GM19043 (cell line): ENCODE measurements at regions not wholly inside any gene's neighbourhood (a gene's known extent, or its start where the extent isn't known, plus 50 kb on each side); places are given as distances from the start of the nearest gene placed in this dataset.
"Not testable (repeated sequence)": the region's sequence is repeated elsewhere in the genome, so short reads cannot be mapped to it uniquely, and the experiment has no call there.

ENCODE experiments used
- ATAC-seq: cut with Tn5 transposase; IDR thresholded peaks from one replicate; pipeline ENCODE4 v1.9.1; 2021; ENCODE audit warnings: low read depth; ENCODE audit not compliant: unreplicated experiment

DNA sequence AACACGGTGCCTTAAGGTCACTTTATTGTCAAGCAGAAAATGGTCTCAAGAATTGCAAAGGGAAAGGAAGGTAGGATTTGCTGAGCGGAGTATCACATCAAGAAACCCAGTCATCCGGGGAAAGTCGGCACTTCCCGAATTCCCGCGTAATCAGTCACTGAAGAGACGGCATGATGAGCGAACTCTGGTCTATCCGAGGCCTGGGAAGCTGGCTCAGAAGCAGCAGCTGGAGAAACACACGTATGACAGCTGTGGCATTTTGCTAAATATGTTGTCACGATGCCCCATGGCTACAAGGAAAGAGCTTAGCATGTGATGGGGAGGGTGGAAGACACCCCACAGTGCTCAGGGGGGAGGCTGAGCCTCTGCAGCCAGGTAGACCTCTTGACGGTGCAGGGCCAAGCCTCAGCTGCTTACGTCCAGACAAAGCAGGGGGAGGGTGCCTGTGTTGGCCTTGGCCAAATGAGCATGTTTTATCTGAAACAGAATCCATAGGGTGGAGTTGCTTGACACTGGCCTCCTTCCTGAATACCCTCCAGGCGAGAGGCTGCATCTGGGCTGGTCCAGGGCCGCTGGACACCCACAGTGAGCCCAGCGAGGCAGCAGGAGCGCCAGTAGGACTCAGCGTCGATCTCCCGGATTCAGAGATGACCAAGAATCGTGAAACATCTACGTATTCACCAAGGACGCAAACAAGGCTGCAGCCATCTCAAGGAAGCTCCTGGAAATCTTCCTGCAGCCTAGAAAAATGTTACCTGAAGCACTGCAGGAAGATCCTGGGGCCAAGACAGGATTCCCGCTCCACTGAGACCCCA, 118.8 kb upstream of the AFDN start:
- no peak for ATAC-seq

DNA sequence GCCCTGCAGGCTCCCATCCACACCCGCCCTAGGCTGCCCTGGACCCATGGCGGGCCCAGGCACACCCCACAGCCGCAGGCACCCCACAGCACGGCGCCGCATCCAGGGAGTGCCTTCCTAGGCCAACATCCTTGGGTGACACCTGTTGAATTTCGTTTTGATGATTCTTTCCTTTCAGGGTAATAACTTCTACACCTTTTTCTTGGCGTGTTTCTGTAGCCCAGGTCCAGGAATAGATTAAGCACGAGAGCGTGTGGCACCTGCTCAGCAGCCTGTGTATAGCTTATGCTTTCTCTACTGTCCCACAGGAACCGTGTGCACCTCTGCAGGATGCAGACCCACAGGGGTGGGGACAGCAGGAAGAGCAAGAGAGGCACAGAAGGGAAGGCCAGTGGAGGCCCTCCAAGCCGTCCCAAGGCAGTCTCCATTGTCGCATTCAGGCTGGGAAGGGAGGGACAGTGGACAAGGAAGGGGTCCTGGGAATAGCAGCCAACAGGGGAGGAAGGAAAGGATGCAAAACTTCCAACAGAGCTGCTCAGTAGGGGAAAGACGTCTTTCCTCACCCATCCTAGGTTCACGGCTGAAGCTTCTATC, 118.1 kb upstream of the AFDN start:
- ATAC-seq, result no peak

DNA sequence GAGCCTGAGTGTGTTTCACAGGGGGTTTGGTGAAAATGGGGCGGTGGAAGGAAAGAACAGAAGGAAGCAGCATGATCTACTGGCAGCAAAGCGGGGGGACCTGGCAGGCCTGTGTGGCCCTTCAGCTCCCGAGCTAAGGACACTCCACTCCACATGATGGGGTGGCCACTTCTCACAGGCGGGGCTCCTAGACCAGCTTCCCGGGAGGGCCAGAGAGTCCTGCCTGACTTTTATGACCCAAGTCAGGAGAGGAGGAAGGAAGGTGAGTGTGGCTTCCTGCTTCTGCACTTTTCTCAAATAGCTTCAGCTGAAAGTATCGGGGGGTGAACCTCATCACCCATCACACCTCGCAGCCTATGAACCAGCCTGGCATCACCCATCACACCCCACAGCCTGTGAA, 117.5 kb upstream of the AFDN start:
- ATAC-seq, result no peak

DNA sequence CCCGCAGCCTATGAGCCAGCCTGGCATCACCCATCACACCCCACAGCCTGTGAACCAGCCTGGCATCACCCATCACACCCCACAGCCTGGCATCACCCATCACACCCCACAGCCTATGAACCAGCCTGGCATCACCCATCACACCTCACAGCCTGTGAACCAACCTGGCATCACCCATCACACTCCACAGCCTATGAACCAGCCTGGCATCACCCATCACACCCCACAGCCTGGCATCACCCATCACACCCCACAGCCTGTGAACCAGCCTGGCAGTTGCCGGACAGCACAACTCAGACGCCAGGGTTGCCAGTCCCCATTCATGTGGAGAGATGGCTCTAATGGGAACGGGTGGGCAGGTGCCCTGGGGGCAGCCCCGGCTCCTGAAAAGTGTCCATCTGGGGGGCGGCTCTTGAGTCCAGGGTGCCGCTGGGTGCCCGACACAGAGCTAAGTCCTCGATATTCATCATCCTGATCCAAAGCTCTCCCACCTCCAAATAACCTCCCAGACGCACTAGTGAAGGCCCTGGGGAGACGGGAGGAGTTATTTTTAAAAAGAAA, 116.9 kb upstream of the AFDN start:
- not testable (repeated sequence) for ATAC-seq

DNA sequence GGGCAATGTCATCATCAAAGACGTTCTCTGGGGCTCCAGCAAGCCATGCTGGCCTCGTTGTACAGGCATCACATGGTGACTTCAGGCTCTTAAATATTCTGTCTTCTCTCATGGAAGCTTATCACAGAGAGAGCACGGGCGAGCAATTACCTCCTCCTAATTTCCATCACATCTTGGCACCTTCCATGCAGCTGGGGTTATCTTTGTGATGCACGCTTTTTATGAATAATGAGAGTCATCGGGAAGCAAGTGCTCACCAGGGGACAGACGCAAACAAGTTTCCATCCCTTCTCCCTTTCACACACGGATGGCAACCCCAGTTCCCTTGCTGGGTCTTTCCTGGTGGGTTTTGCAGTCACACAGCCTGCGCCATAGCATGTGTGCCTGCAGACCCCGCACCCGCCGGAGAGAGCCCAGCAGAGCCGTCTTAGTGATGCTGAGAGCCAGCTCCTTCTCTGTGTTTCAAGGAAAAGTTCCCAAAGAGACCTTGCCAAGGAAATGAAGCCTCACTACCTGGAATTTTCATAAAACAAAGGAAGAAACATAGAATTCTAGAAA, 116.3 kb upstream of the AFDN start:
- no peak for ATAC-seq

DNA sequence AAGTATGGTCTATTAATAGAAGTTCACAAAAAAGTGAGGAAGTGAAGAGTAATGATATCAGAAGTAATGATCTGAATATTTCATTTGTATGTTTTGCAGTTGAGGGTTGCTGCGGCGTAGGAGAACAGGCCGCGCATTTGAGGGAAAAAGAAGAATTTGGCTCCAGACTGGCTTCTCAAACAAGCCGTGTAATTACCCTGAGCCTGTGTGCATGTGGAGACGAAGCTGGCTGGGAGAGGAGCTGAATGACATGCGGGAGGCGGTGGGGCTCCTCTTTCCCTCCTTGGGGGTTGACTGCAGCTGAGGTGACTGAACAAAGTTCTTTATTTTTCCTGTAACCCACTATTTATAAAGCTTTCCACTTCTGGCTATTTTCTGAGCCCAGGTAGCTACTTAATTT, 115.5 kb upstream of the AFDN start:
- ATAC-seq, result no peak

DNA sequence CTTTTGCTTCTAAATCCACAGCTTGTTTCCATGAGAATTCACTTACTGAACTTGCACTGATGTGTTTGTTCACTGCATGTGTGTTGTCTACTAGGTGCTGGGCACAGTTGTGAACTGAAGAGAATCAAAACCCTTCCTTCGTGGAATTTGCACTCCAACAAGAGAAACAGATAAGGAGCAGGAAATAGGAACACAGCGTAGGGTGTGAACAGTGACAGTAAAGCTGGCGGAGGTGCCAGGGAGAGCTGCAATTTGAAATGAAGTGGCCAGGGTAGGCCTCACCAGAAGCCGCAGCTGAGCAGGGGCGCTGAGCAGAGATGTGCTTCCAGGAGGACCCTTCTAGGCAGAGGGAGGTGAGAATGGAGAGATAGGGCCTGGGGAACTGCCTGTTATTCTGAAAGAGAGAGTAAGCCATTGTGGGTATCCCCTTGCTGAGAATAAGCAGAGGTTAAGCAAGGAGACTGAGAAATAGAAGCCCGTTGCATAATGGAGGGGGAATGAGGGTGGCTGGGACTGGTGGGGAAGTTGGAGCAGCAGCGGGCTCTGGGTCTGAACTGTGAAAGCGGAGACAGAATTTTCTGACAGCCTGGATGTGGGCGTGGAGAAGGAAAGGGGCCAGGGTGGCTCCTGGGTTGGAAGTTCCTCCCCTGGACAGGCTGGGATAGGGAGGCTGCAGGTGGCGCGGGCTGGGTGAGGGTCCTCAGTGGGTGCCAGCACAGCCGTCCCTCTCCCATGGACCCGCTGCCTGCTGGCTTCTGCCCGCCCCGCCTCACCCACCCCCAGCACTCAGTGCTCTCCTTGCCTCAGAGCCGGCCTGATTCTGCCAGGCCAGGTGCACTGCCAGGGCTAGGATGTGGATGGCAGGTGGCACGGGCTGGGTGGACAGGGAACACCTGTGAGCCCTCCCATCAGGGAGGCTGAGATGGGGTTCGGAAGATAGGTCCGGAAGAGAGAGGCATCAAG, 114.7 kb upstream of the AFDN start:
- no peak for ATAC-seq

DNA sequence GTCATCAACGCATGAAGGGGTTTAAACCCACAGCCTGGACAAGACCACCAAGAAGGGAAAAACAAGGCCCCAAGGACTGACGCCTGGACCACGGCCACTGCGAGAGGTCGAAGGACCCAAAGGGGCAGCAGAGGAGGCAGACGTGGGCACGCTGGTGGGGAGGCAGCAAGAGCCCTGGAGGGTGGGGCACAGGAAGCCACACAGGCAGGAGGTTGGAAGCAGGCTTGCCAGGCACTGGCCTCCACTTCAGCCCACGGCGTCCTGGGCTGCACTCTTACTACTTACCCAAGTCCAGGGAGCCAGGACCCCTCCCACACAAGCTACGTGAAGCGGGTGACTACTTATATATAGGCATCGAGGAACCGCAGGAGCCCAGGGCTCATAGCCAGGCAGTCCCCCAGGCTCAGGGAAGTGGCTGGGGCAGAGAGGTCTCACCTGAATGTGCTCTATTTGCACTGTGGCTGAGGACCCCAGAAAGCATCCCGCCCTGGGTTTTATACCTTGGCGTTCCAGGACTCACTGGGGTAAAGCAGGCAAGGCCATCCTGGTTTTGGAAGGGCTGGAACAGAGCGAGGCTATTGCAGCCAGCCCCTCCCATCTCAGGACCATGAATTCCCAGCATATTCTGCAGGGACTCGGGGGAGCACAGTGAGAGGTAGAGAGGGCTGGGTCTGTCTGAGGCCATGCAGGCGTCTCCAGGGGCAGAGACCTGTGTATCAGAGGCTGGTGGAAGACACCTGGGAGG, 113.8 kb upstream of the AFDN start:
- no peak for ATAC-seq

DNA sequence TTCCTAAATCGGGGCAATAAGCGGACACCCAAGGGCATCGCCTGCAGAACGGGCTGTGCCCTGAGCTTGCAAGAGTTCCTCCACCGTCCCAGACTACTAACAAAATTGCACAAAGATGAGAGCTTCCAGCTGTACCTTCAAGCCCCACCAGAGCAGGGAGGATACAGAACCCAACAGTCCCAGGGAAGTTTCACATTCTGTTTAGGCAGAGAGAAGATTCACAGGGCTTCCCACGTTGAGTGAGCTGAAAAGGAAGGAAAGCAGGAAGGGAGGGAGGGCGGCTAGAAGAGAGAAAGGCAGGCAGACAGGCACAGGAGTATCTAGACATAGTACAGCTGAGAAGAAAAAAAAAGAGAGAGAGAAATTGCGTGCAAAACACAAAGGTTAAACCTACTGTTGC, 112.6 kb upstream of the AFDN start:
- ATAC-seq, result no peak

DNA sequence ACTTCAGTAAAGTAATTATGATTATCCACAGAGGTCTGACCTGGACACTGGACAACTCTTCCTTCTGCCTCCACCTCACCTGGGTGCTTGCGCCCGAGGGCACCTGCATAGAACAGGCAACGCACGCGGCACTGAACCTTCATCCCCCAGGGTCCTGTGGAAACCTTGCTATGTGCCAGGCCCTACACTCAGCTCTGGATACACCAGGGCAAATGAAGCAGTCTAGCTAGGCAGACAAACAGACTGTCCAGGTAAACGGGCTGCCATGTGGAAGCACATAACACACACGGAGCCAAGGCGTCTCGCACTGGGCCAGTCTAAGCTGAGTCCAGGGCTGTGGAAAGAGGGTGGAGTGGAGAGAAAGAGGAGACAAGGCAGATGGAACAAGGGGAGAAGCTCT, 109.3 kb upstream of the AFDN start:
- no peak for ATAC-seq

DNA sequence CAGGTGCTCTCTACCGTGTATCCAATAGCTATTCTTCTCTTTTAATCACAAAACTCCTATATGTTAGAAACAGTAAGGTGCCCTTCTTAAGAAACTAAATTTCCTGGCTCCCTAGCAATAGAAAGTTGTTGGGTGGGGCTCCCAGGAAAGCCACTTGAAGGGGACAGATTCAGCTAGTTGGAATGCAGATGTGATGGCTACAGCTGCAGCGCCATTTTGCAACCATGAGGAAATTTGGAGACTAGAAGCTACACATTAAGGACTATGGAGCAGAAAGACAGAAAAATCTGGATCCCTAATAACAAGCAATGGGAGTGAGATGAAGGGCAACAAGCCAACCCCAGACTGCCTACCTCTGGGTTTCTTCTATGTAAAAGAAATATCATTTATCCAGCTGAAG, 108.8 kb upstream of the AFDN start:
- no peak for ATAC-seq

DNA sequence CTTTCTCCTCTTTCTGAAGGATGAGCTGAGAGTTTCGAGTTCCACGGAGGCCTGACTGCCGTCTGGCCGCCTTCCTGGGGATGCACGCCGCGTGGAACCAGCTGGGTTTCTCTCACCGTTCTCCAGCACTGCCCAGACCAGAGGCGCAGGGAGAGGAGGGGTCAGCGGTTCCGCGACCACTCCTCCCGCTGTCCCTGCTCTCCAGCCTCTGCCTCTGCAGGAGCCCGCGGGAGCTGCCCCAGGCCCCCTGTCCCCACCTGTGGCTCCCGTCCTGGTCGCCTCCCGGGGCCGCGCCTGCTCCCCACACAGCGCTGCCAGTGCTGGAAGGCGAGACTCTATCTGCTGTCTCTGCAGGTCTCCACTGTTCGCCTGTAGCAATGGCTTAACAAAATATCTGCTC, 106.8 kb upstream of the AFDN start:
- no peak for ATAC-seq

DNA sequence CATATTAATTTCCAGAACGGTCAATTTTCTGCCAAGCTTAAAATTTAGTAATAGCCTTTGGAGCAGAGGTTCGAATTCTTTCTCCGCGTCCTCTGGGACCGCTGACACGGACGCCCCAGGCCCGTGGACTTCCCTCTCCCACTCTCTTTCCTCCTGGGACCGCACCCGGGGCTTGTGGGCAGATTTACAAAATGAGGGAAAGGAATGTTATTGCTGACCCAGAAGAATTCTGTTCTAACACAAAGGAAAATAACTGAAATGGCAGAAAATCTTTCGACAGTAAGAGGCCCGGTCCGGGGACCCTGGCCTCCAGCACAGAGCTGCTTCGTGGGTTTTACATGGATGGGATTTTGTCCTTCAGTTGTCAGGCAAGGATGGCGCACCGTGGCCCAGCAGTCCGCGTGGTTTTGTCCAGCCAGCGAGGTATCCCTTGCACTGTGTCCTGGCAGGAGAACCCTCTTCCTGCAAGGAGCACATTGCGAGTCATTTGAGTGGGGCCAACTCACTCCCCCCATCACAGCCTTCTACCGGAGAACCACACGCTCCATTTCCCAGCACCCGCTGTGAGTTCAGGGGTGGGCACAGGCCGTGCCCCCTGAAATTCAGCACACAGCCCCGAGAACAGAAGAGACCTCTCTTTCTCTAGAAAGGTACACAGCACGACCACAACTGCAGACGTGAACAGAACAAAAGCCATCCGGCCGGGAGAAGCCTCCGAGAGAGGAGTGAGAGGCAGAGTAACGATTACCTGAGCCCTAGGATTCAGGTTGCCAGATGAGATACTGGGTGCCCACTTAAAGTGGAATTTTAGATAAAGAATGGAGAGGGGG, 106.0 kb upstream of the AFDN start:
- ATAC-seq, result no peak

DNA sequence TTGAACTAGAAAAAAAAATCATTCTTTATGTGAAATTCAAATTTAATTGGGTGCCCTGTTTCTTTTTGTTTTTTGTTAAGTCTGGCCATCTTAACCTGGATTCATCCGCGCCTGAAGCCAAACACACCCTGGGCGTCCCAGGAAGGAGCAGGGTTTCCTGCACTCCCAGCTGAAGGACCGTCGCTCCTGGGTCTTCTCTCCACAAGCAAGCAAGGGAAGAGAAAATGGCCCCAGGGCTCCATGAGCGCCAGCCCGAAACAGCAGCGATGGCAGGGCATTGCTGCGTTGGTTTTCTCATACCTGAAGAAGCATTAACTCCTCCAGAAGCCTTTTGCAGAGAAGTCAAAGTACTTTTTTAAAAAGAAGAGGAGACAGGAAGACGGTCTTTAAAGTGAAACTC, 105.4 kb upstream of the AFDN start:
- ATAC-seq, result no peak

DNA sequence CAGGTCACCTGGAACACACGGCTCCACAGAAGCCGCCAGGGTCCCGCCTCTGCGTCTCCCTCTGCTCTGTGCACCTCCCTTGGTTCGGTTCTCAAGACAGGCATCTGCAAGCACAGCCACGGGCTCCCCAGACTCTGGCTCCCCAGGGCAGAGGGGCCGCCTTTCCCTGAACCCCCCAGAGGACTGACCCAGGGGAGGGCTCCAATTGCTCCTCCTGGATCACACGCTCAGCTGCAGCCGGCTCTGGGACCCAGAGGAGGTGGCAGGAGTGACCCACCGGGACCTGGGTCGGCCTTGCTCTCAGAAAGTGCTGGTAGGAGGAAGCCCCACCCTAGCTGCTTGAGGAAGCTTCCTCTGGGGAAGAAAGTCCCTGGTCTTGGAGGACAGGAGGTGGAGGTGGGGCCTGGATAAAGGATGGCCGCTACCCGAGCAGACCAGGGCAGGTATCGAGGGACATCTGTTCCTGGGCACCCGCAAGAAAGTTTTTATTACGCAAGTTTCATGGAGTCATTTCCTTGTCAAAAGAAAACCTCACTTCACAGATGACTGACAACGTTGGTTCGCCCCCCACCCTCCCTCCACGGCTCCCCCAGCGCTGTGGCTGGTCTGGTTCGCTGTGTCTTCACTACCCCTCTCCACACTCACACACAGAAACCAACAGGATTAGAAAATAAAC, 103.9 kb upstream of the AFDN start:
- no peak for ATAC-seq

DNA sequence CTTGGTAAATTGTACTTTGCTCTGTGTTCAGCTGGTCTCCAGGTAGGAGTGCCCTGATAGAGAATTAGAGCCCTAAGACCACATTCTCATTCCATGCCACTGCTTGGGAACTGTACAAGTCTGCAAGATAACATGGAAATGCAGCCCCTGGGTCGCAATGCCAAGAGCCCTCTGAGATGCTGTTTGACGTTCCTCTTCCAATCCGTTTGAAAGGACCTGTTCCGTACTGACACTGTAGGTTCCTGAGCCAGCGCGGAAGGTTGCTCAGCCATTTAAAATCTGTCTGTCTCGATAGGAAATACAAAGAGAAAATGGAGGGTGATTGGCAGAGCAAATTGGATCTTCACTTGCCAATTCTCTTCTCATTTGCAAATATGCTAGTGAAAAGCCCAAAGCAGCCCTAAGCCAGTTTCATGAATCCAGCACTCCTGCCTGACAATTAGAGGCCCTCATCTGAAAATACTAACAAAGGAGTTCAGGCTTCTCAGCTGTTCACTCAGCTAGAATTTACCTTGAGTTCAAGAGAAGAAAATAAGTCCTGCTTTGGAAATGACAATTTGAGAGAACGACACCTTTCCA, 100.6 kb upstream of the AFDN start:
- ATAC-seq, result no peak

DNA sequence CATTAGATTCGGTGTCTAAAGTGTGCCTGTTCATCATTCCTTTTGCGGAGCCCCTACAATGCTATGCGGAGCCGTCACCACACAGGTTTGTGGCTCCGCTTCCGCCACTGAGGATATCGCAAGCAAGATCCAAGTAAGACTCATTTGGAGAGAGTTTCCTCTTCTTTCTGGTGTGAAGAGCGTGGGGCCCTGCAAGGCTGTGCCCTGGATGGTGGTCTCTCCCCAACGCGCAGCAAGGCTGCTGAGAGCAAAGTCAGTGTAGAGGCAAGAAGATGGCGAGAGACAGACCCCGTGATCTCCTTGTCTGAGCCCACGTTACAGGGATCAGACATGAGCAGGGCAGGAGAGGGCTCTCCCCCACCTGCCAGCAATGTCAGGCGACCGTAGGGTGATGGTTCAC, 96.3 kb upstream of the AFDN start:
- no peak for ATAC-seq

DNA sequence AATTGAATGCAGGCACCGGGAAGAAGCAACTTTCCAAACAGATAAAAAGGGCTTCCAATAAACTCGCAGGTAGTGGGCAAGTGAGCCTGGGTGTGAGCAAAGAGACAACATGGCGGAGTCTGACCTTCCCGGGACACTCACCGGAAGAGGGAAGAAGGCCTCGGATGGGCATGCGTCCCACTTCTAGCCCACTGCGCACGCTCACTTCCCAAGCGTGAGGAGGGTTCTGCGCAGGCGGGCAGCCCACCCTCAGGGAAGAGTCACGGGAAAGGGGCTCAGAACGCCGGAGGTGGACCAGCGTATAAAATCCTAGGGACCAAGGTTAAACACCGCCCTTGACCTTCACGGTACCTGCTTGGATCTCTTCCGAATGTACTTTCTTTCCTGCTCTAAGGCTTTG, 95.5 kb upstream of the AFDN start:
- ATAC-seq, result no peak
